Nephron (organoid): ENCODE measurements at regions not wholly inside any gene's neighbourhood (a gene's known extent, or its start where the extent isn't known, plus 50 kb on each side); places are given as distances from the start of the nearest gene placed in this dataset.

Source experiments
- H3K27ac Mint-ChIP-seq, 3 experiments: 2 replicates each; pipeline ENCODE4 v1.8.0; 2020; ENCODE audit warnings: mixed read lengths in 3 of 3, mild to moderate bottlenecking in 2 of 3, moderate library complexity in 1 of 3
- H3K27me3 Mint-ChIP-seq: 2 replicates; pipeline ENCODE4 v1.8.0; 2021; ENCODE audit warnings: low read depth, mild to moderate bottlenecking, moderate library complexity, mixed read lengths
- H3K36me3 Mint-ChIP-seq: 2 replicates; pipeline ENCODE4 v1.8.0; 2020; ENCODE audit warnings: low read depth, mixed read lengths
- H3K4me1 Mint-ChIP-seq: 2 replicates; pipeline ENCODE4 v1.8.0; 2020; ENCODE audit warnings: mixed read lengths
- H3K4me3 Mint-ChIP-seq, 3 experiments: 2 replicates each; pipeline ENCODE4 v1.8.0; 2020; ENCODE audit warnings: mild to moderate bottlenecking in 3 of 3, mixed read lengths in 3 of 3, moderate library complexity in 2 of 3
- H3K9me3 Mint-ChIP-seq: 2 replicates; pipeline ENCODE4 v1.8.0; 2020; ENCODE audit warnings: mixed read lengths
- CTCF ChIP-seq, 3 experiments: fragments of 200-600 bp; sonication (generic); IDR thresholded peaks; one replicate each; pipeline ENCODE4 v1.5.0; 2021; ENCODE audit warnings: antibody characterized with exemption in 3 of 3; ENCODE audit not compliant: unreplicated experiment in 3 of 3

GRCh38 chr1:185636848-185637247 is 97.3 kb upstream of the HMCN1 start:
- H3K36me3 Mint-ChIP-seq, result peaks cover 5% of the 10 kb centered on the region
- H3K4me1 Mint-ChIP-seq, result no peaks in the 10 kb centered on the region
- H3K9me3 Mint-ChIP-seq, result peaks cover 33% of the 10 kb centered on the region
- H3K4me3 Mint-ChIP-seq, result no peak overlapping the region
- TF ChIP-seq CTCF (IDR thresholded peaks at IDR 0.05; ENCODE audit: unreplicated experiment in 3 of 3), result no peak
- no peak overlapping the region for H3K27ac Mint-ChIP-seq
- peaks cover 3% of the 10 kb centered on the region for H3K27me3 Mint-ChIP-seq

GRCh38 chr1:185634704-185635103 is 99.5 kb upstream of the HMCN1 start:
- TF ChIP-seq CTCF (IDR thresholded peaks at IDR 0.05; ENCODE audit: unreplicated experiment in 3 of 3), result no peak
- H3K27ac Mint-ChIP-seq, result no peak overlapping the region
- H3K4me1 Mint-ChIP-seq, result no peaks in the 10 kb centered on the region
- H3K36me3 Mint-ChIP-seq, result peaks cover 5% of the 10 kb centered on the region
- peaks cover 3% of the 10 kb centered on the region for H3K27me3 Mint-ChIP-seq
- no peak overlapping the region for H3K4me3 Mint-ChIP-seq
- peaks cover 29% of the 10 kb centered on the region for H3K9me3 Mint-ChIP-seq

- no peak overlapping the region for H3K4me3 Mint-ChIP-seq
- no peaks in the 10 kb centered on the region for H3K4me1 Mint-ChIP-seq
- no peak overlapping the region for H3K27ac Mint-ChIP-seq
- H3K27me3 Mint-ChIP-seq, result peaks cover 3% of the 10 kb centered on the region
- peaks cover 20% of the 10 kb centered on the region for H3K9me3 Mint-ChIP-seq
- TF ChIP-seq CTCF (IDR thresholded peaks at IDR 0.05; ENCODE audit: unreplicated experiment in 3 of 3), result no peak
- H3K36me3 Mint-ChIP-seq, result no peaks in the 10 kb centered on the region
These were observed 101.3 kb upstream of the HMCN1 start for GRCh38 chr1:185632659-185633423.

GRCh38 chr1:185631843-185632242 is 102.3 kb upstream of the HMCN1 start:
- Mint-ChIP-seq H3K4me3 (no peak overlapping the region), H3K9me3 (peaks cover 11% of the 10 kb centered on the region), H3K4me1 (no peaks in the 10 kb centered on the region), H3K36me3 (no peaks in the 10 kb centered on the region), H3K27ac (no peak overlapping the region), H3K27me3 (no peaks in the 10 kb centered on the region)
- TF ChIP-seq CTCF (IDR thresholded peaks at IDR 0.05; ENCODE audit: unreplicated experiment in 3 of 3), result no peak

- Mint-ChIP-seq H3K27ac (no peak overlapping the region), H3K9me3 (no peaks in the 10 kb centered on the region), H3K27me3 (no peaks in the 10 kb centered on the region), H3K36me3 (no peaks in the 10 kb centered on the region), H3K4me3 (no peak overlapping the region), H3K4me1 (no peaks in the 10 kb centered on the region)
- TF ChIP-seq CTCF (IDR thresholded peaks at IDR 0.05; ENCODE audit: unreplicated experiment in 3 of 3), result no peak
These were observed 106.3 kb upstream of the HMCN1 start for GRCh38 chr1:185627761-185628501.
